Cardiac fibroblast (primary cell): ENCODE measurements at regions not wholly inside any gene's neighbourhood (a gene's known extent, or its start where the extent isn't known, plus 50 kb on each side); places are given as distances from the start of the nearest gene placed in this dataset.
A peak's percentile ranks its signal among the peaks of the same experiment; 100 is the strongest.

Experiments used
- DNase-seq, 2 donors: peaks; one replicate each; pipeline versions ENCODE4 v3.0.0 to v3.0.0-alpha.2; 2010; ENCODE audit warnings: low read depth in 2 of 2
- H3K4me3 ChIP-seq, 2 donors: replicated peaks in 1 of 2; 1 replicate in 1 of 2; 2 replicates in 1 of 2; pipeline ENCODE4 v1.5.1; 2011; ENCODE audit warnings: low read depth in 2 of 2, low read length in 2 of 2, mild to moderate bottlenecking in 2 of 2, moderate library complexity in 1 of 2
- TF ChIP-seq, protein P1 (sequence below): IDR thresholded peaks from one replicate; pipeline ENCODE4 v1.5.1; 2011; ENCODE audit warnings: low read depth, mild to moderate bottlenecking, low read length, inconsistent platforms

DNA sequence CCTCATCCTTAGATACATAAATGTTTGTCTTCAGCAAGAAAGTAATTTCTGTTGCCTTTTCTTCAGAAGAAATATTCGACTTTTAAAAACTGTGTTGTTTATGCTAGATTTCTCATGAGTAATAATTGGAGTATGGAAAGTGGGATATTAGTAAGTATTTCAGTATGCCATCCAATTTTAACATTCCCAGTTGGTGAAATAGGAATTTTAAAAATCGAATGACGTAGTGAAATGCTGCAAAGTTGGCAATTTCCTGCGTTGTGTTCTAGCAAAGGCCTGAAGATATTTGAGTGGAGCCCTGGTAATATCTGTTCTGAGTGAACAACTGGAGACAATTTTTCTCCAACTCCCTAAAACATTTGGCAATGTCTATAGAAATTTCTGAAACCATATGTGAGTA lies 190.1 kb downstream of the ZNF330 start:
- H3K4me3 ChIP-seq, result no peak overlapping the region
- TF ChIP-seq, protein P1, sequence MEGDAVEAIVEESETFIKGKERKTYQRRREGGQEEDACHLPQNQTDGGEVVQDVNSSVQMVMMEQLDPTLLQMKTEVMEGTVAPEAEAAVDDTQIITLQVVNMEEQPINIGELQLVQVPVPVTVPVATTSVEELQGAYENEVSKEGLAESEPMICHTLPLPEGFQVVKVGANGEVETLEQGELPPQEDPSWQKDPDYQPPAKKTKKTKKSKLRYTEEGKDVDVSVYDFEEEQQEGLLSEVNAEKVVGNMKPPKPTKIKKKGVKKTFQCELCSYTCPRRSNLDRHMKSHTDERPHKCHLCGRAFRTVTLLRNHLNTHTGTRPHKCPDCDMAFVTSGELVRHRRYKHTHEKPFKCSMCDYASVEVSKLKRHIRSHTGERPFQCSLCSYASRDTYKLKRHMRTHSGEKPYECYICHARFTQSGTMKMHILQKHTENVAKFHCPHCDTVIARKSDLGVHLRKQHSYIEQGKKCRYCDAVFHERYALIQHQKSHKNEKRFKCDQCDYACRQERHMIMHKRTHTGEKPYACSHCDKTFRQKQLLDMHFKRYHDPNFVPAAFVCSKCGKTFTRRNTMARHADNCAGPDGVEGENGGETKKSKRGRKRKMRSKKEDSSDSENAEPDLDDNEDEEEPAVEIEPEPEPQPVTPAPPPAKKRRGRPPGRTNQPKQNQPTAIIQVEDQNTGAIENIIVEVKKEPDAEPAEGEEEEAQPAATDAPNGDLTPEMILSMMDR, result no peak
- peak in 1 of 2 donors; percentile 74 for DNase-seq

DNA sequence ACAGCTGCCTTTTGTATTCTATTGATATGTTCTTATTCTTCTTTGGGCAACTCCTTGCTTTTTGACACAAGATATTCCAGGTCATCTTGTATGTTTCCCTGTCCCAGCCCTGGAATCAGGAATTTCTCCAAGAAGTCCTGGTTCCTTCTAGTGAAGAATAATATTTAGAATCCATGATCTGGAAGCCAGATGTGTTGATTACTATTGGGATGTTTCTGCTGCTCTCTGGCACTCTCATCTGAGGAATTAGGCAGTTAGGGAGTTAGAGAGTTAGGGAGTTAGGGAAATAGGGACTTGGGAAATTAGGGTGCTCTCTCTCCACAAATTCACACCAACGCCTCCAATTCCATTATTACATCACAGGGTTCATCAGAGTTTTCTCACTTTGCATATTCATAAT lies 191.2 kb downstream of the ZNF330 start:
- TF ChIP-seq, protein P1, result no peak
- no peak for DNase-seq
- H3K4me3 ChIP-seq, result no peak overlapping the region

DNA sequence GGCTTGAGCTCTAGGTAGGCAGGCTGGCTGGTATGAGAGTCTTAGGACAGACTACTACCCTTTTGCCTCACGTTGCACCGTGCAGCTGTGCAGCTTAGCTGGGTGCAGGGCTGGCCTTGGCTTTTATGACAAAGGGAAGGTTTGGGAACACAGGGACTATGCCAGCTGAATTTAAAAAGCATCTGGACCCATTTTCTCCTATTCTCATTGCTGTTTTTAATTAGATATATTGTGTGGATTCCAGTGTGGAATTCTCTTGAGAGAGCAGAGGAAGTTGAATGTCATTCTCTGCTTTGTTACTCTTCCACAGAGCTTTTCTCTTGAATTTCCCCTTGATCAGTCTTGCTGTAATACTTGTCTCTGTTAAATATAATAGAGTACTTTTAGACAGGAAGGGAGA lies 192.7 kb downstream of the ZNF330 start:
- no peak for DNase-seq
- TF ChIP-seq, protein P1, result no peak
- H3K4me3 ChIP-seq, result no peak overlapping the region

DNA sequence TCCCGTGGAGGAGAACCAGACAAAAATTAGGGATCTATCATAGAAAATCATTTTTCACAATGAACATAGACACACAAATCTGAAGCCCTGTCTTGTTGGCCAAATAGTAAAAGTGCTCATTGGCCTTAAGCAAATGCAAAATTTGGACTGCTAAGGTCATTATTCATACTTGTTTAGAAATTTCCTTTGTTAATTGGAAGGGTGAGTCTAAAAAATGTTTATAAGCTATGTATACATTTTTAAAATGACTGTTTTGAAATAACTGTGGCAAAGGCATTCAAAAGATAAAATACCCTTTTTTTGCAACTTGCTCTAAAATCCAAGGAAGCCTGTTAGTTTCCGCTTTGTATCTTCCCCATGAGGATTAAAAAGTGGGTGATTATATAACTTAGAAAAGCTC lies 195.0 kb downstream of the ZNF330 start:
- H3K4me3 ChIP-seq, result no peak overlapping the region
- DNase-seq, result no peak
- TF ChIP-seq, protein P1, result no peak

DNA sequence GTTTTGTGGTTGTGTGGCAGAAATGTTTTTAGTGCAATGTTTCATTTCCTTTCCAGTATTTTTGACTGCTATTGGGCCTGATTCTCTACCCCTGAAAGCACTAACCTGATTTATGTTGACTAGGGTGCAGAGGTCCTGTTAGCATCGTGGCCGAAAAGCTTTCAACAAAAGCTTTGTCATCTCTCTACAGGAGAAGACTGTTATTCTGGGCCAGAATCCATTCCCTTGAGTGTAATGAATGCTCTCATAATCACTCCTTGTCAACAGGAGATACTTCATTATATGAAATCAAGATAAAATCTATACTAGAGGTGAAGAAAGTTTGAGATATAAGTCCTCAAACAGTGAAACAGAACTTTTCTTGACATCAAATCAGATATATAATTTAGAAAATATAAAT lies 195.5 kb downstream of the ZNF330 start:
- peak in 1 of 2 donors; percentile 41 for DNase-seq
- TF ChIP-seq, protein P1, result no peak
- H3K4me3 ChIP-seq, result no peak overlapping the region

DNA sequence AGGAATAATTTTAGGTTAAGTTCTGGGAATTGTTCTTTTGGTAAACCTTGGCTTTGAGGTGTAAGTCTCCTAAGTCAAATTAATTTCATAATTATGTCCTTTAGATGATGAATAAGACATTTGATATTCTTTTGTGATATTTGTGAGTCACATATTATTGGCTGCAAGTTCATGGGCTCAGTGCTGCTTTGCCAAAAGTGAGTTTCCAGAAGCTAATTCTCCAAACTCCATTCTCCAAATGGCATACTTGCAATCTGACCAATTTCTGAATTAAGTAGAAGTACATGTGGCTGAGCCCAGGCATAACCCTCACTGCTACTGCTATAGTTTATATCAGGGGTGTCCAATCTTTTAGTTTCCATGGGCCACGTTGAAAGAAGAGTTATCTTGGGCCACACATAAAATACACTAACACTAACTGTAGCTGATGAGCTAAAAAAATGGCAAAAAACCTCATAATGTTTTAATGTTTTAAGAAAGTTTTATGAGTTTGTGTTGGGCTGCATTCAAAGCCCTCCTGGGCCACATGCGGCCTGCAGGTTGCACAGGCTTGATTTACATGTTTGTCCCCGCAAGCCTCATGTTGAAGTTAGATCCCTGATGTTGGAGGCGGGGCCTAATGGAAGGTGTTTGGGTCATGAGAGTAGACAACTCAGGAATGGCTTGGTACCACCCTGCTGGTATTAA lies 196.1 kb downstream of the ZNF330 start:
- peak in 1 of 2 donors; percentile 50 for DNase-seq
- no peak overlapping the region for H3K4me3 ChIP-seq
- TF ChIP-seq, protein P1, result no peak

DNA sequence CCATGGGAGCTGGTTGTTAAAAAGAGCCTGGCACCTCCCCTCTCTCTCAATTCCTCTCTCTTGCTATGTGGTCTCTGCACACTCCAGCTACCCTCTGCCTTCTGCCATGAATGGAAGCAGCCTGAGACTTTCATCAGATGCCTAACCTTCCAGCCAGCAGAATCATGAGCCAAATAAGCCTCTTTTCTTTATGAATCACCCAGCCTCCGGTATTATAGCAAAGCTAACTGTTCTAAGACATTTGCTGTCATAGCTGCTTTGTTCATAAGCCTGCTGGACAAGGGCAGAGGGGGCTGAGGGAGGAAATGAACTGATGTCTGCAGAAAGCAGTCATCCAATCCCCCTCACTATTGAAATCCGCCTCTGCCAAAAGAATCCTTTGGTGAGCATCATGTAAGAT lies 196.7 kb downstream of the ZNF330 start:
- DNase-seq, result peak in 1 of 2 donors; percentile 69
- no peak overlapping the region for H3K4me3 ChIP-seq
- TF ChIP-seq, protein P1, result no peak
